Ovary (tissue), 3 donors: ENCODE measurements at regions not wholly inside any gene's neighbourhood (a gene's known extent, or its start where the extent isn't known, plus 50 kb on each side); places are given as distances from the start of the nearest gene placed in this dataset.

Source experiments
- CTCF ChIP-seq, 3 donors: fragments of 450-650 bp in 2 of 3; fragments of 200-600 bp in 1 of 3; IDR thresholded peaks; one replicate each; pipeline versions ENCODE4 v1.5.1 to v1.8.0; 2016 to 2022; ENCODE audit warnings: antibody characterized with exemption in 3 of 3, mild to moderate bottlenecking in 1 of 3
- EP300 ChIP-seq: sonication (generic); formaldehyde crosslinking; IDR thresholded peaks from one replicate; pipeline ENCODE4 v1.6.1; 2017; ENCODE audit warnings: antibody characterized with exemption
- POLR2A ChIP-seq: fragments of 450-650 bp; IDR thresholded peaks from one replicate; pipeline ENCODE4 v1.6.1; 2017; ENCODE audit warnings: antibody characterized with exemption, mild to moderate bottlenecking, moderate library complexity
- donor health status: DM: no; HTN: no; CAD: no.

DNA sequence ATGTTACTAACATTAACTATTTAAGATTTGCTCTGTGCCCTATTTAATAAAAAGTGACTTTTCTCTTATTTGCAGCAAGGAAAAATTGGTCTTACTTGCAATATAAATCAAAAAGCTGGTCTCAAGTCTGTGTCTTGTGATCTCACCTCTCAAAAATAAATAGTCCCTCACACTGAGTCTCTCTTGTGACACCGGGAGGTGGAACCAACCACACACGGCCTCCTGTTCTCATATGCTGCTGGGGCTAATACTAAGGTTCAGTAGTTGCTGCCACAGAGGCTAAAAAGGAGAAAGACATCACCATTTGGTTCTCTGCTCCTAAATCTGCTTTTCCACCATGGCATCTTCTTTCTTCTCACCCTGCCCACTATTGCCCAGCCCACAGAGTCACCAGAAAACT lies 175.8 kb upstream of the FTMT start:
- TF ChIP-seq CTCF (IDR thresholded peaks at IDR 0.05) (no peak), POLR2A (no peak), EP300 (no peak)
